OCI-LY1 (cell line): ENCODE measurements at regions not wholly inside any gene's neighbourhood (a gene's known extent, or its start where the extent isn't known, plus 50 kb on each side); places are given as distances from the start of the nearest gene placed in this dataset.

Experiments
- H2AFZ ChIP-seq: fragments of 200-600 bp; sonication (generic), shearing (Covaris generic); 2 replicates; pipeline ENCODE4 v1.6.0; 2014; ENCODE audit warnings: antibody characterized with exemption, mild to moderate bottlenecking, low read length
- H3F3A ChIP-seq: fragments of 200-600 bp; sonication (generic), shearing (Covaris generic); 2 replicates; pipeline ENCODE4 v1.6.0; 2014; ENCODE audit warnings: mild to moderate bottlenecking, antibody characterized with exemption, low read length, moderate library complexity; ENCODE audit not compliant: insufficient read depth
- H3K27ac ChIP-seq: fragments of 200-600 bp; sonication (generic); 2 replicates; pipeline ENCODE4 v1.5.1; 2014; ENCODE audit warnings: low read length, mixed run types, mild to moderate bottlenecking, low read depth; ENCODE audit not compliant: poor library complexity, severe bottlenecking
- H3K27me3 ChIP-seq: fragments of 200-600 bp; sonication (generic); 2 replicates; pipeline ENCODE4 v1.6.0; 2014; ENCODE audit warnings: antibody characterized with exemption, mild to moderate bottlenecking, low read length, moderate library complexity; ENCODE audit not compliant: insufficient read depth
- H3K36me3 ChIP-seq: fragments of 200-600 bp; sonication (generic); 2 replicates; pipeline ENCODE4 v1.6.1; 2014; ENCODE audit warnings: mild to moderate bottlenecking, antibody characterized with exemption, low read length, moderate library complexity, mixed read lengths; ENCODE audit not compliant: insufficient read depth
- H3K4me1 ChIP-seq: fragments of 200-600 bp; sonication (generic); 2 replicates; pipeline ENCODE4 v1.5.1; 2014; ENCODE audit warnings: mild to moderate bottlenecking, low read length, moderate library complexity; ENCODE audit not compliant: insufficient read depth, severe bottlenecking
- H3K4me2 ChIP-seq: fragments of 200-600 bp; sonication (generic), shearing (Covaris generic); 2 replicates; pipeline ENCODE4 v1.6.1; 2014; ENCODE audit warnings: low read length
- H3K4me3 ChIP-seq: fragments of 200-600 bp; sonication (generic); 2 replicates; pipeline ENCODE4 v1.5.1; 2014; ENCODE audit warnings: low read length, low read depth, mild to moderate bottlenecking, mixed read lengths; ENCODE audit not compliant: poor library complexity, severe bottlenecking
- H3K79me2 ChIP-seq: fragments of 200-600 bp; shearing (Covaris generic); 2 replicates; pipeline ENCODE4 v1.6.1; 2016; ENCODE audit warnings: mixed run types, low read length, mixed read lengths; ENCODE audit not compliant: insufficient read depth
- H3K9ac ChIP-seq: fragments of 200-600 bp; sonication (generic), shearing (Covaris generic); 2 replicates; pipeline ENCODE4 v1.6.1; 2014; ENCODE audit warnings: mild to moderate bottlenecking, low read length, mixed read lengths
- H3K9me2 ChIP-seq: fragments of 200-600 bp; sonication (generic), shearing (Covaris generic); 2 replicates; pipeline ENCODE4 v1.6.1; 2014; ENCODE audit warnings: low read depth, mild to moderate bottlenecking, low read length, mixed read lengths
- H3K9me3 ChIP-seq: fragments of 200-600 bp; shearing (Covaris generic); 2 replicates; pipeline ENCODE4 v1.6.1; 2014; ENCODE audit warnings: low read length, mixed read lengths
- H4K20me1 ChIP-seq: fragments of 200-600 bp; sonication (generic), shearing (Covaris generic); 2 replicates; pipeline ENCODE4 v1.6.0; 2016; ENCODE audit warnings: mild to moderate bottlenecking, low read length; ENCODE audit not compliant: insufficient read depth
- EZH2 ChIP-seq: fragments of 200-600 bp; sonication (generic), shearing (Covaris generic); IDR thresholded peaks from 2 replicates; pipeline ENCODE4 v1.8.0; 2017; ENCODE audit warnings: borderline replicate concordance, mixed run types, mild to moderate bottlenecking, antibody characterized with exemption, low read length, moderate library complexity, mixed read lengths
- TF ChIP-seq, protein P1 (sequence below): fragments of 200-600 bp; sonication (generic), shearing (Covaris generic); IDR thresholded peaks from 2 replicates; pipeline ENCODE4 v1.5.1; 2017; ENCODE audit warnings: mild to moderate bottlenecking, antibody characterized with exemption, low read length, moderate library complexity, mixed read lengths

DNA sequence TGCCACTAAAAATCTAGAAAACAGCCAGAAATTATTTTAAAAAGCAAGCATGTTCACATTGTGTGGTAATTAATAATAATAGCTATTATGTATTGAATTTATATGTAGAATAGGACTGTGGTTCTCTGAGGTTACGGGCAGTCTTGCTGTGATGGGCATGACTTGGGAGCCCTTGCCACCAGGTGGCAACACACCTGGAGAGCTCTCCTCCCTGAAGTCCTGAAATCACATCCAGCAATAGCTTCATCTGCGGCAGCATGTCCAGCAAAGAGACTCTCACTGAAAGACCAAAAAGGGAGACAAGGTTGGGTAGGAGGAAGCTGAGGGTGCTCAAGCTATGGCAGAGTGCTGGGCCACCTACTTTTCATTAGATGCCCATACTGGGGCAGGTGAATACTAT lies 206.8 kb upstream of the IL12A start:
- Histone ChIP-seq H3K79me2 (no peaks in the 10 kb centered on the region), H3K36me3 (no peaks in the 10 kb centered on the region)

DNA sequence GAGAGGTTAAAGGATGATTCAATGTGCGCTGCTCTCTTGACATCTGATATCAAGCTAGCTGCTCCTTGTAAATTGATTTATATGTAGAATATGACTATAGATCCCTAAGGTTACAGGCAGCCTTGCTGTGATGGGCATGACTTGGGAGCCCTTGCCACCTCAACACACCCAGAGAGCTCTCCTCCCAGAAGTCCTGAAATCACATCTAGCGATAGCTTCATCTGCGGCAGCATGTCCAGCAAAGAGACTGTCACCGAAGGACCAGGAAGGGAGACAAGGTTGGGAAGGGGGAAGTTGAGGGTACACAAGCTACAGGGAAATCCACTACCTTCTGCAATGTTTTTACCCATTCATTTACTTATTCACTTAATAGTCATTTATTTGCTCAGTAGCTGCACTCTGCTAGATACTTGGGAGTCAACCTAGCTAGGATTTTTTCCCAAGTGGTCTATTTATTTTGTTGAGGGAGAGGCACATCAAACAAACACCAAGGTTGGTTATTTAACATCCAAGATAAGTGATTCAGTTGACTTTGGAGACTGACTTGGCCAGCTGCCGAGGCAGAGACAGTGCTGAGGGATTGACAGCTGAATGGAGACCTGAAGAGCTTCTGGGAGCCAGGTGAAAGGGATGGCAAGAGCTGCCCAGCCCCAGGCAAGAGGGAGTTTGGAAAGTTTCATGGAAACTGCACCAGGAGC lies 205.8 kb upstream of the IL12A start:
- H3K4me2 ChIP-seq = no peak overlapping the region
- H3K4me1 ChIP-seq = no peaks in the 10 kb centered on the region
- no peaks in the 10 kb centered on the region for H3K9me2 ChIP-seq
- no peaks in the 10 kb centered on the region for H3K79me2 ChIP-seq
- 0 out of 2 replicates have a peak, but pooled peaks cover 2% of the 10 kb centered on the region for H4K20me1 ChIP-seq
- no peak overlapping the region for H2AFZ ChIP-seq
- H3K27me3 ChIP-seq = no peaks in the 10 kb centered on the region; the same call in 1 of the 2 replicates
- no peak overlapping the region for H3K4me3 ChIP-seq
- no peak overlapping the region for H3K9ac ChIP-seq
- TF ChIP-seq, protein P1, sequence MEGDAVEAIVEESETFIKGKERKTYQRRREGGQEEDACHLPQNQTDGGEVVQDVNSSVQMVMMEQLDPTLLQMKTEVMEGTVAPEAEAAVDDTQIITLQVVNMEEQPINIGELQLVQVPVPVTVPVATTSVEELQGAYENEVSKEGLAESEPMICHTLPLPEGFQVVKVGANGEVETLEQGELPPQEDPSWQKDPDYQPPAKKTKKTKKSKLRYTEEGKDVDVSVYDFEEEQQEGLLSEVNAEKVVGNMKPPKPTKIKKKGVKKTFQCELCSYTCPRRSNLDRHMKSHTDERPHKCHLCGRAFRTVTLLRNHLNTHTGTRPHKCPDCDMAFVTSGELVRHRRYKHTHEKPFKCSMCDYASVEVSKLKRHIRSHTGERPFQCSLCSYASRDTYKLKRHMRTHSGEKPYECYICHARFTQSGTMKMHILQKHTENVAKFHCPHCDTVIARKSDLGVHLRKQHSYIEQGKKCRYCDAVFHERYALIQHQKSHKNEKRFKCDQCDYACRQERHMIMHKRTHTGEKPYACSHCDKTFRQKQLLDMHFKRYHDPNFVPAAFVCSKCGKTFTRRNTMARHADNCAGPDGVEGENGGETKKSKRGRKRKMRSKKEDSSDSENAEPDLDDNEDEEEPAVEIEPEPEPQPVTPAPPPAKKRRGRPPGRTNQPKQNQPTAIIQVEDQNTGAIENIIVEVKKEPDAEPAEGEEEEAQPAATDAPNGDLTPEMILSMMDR = no peak
- no peak for TF ChIP-seq EZH2
- H3K36me3 ChIP-seq = no peaks in the 10 kb centered on the region
- H3K9me3 ChIP-seq = no peaks in the 10 kb centered on the region
- H3F3A ChIP-seq = no peaks in the 10 kb centered on the region
- no peak overlapping the region for H3K27ac ChIP-seq

More for the DNA sequence above, 206.8 kb upstream of the IL12A start:
- Histone ChIP-seq H2AFZ (no peak overlapping the region), H3K9me3 (no peaks in the 10 kb centered on the region), H3K4me2 (no peak overlapping the region), H3K27ac (no peak overlapping the region), H3K9ac (no peak overlapping the region), H4K20me1 (0 out of 2 replicates have a peak, but pooled peaks cover 2% of the 10 kb centered on the region), H3K4me3 (no peak overlapping the region), H3K27me3 (no peaks in the 10 kb centered on the region; the same call in 1 of the 2 replicates), H3K4me1 (no peaks in the 10 kb centered on the region), H3K9me2 (no peaks in the 10 kb centered on the region), H3F3A (no peaks in the 10 kb centered on the region)
- no peak for TF ChIP-seq EZH2
- TF ChIP-seq, protein P1 = no peak

DNA sequence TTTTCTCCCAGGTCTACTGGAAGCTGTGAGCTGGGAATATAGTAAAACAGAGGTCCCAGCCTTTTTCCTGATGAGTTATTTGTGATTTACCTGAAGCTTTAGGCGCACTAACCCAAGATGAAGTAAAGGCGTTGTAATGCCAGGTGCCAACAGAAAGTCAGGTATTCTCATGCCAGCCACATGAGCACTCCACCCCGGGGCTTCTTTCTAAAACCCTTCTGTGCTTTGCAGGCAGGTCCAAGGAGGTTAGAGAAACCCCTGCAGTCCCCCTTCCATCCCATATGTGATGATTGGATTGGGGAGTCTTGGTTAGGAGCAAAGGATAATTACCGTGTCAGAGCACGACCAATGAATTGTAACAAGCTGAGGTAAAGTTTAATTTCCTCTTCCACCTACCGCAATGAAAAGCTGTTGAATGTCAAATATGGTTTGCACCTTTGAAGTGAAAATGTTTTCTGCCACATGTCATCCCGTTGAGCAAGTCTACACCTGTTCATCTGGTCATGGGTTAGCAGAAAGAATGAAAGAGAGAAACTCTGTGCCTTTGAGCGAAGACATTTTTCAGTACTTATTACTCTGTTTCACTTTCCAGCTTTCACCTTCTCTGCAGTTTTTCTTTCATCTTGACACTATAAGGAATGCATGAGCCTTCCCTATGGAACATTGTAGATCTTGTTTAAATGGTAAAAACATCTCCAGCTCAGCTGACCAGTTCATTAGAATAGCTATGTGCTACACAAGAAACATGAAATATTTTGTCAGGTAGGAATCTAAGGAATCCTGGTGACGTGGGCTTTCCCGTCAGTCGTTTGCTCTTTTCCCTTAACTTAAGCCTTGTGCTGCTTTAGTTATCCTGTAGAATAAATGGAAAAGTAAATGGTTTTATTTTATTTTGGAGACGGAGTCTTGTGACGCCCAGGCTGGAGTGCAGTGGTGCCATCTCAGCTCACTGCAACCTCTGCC lies 204.6 kb upstream of the IL12A start:
- no peak overlapping the region for H3K9ac ChIP-seq
- no peak overlapping the region for H2AFZ ChIP-seq
- H3K9me3 ChIP-seq = no peaks in the 10 kb centered on the region
- H3K4me3 ChIP-seq = no peak overlapping the region
- H4K20me1 ChIP-seq = 0 out of 2 replicates have a peak, but pooled peaks cover 2% of the 10 kb centered on the region
- H3K36me3 ChIP-seq = no peaks in the 10 kb centered on the region
- H3F3A ChIP-seq = no peaks in the 10 kb centered on the region
- no peaks in the 10 kb centered on the region for H3K27me3 ChIP-seq
- H3K4me2 ChIP-seq = no peak overlapping the region
- no peak for TF ChIP-seq EZH2
- TF ChIP-seq, protein P1 = no peak
- H3K79me2 ChIP-seq = no peaks in the 10 kb centered on the region
- H3K9me2 ChIP-seq = no peaks in the 10 kb centered on the region
- H3K27ac ChIP-seq = no peak overlapping the region
- no peaks in the 10 kb centered on the region for H3K4me1 ChIP-seq
